Motor neuron (in vitro differentiated cells): ENCODE measurements at regions not wholly inside any gene's neighbourhood (a gene's known extent, or its start where the extent isn't known, plus 50 kb on each side); places are given as distances from the start of the nearest gene placed in this dataset.

Experiments used
- ATAC-seq, 8 experiments: fragments of 200-7000 bp; cut with Tn5 transposase; replicated peaks in 6 of 8; 2 replicates each; pipeline ENCODE4 v1.8.0; 2021; ENCODE audit warnings: mild to moderate bottlenecking in 8 of 8, moderate library complexity in 8 of 8
- H3K27ac ChIP-seq, 2 donors: fragments of 250-450 bp; sonication (Bioruptor Pico); 2 replicates each; pipeline ENCODE4 v1.9.0; 2021; ENCODE audit warnings: antibody characterized with exemption in 2 of 2, mild to moderate bottlenecking in 2 of 2, moderate library complexity in 1 of 2
- H3K4me1 ChIP-seq, 2 donors: fragments of 250-450 bp; sonication (Bioruptor Pico); replicated peaks in 1 of 2; 2 replicates each; pipeline ENCODE4 v1.6.1; 2021; ENCODE audit warnings: antibody characterized with exemption in 2 of 2, mild to moderate bottlenecking in 2 of 2, moderate library complexity in 1 of 2
- H3K4me3 ChIP-seq, 5 donors: fragments of 250-450 bp; sonication (Bioruptor Pico); 2 replicates each; pipeline ENCODE4 v1.9.0; 2021; ENCODE audit warnings: antibody characterized with exemption in 5 of 5, mild to moderate bottlenecking in 5 of 5, moderate library complexity in 4 of 5
- WGBS, 10 experiments: fragments of 450-650 bp; shearing (Covaris generic); methylation state at CpG; one replicate each; pipeline ENCODE4 v1.0.0; 2022; 5-methylcytosine and 5-hydroxymethylcytosine counted together
- in situ Hi-C, 9 experiments: fragments of 400-800 bp; cut with MboI; loops; one replicate each; pipeline ENCODE4 v1.15.0; 2021; ENCODE audit warnings: low sequenced_read_pairs in 9 of 9, low pct_unique_long_range_greater_than_20kb in 2 of 9; ENCODE audit not compliant: unreplicated experiment in 9 of 9

DNA sequence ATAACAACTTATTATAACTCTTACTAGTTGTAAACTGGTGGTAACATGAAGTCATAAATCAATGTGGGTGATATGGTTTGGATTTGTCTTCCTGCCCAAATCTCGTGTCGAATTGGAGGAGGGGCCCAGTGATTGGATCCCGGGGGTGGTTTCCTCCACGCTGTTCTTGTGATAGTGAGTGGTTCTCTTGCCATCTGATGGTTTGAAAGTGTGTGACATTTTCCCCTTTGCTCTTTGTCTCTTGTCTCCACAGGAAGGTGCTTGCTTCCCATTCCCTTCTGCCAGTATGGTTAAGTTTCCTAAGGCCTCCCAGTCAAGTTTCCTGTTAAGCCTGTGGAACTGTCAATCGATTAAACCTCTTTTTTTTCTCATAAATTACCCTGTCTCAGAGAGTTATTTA is 321.6 kb downstream of the DSEL start:
- Histone ChIP-seq H3K4me1 (no peaks in the 10 kb centered on the region), H3K27ac (no peak overlapping the region), H3K4me3 (no peak overlapping the region)
- ATAC-seq, result no peak
- 7 to 100% (median 78%) methylated on average over 1 to 5 of the region's 5 CpGs; no CpG with 5 or more reads in 1 of the 10 experiments for WGBS, 10 experiments
- in situ Hi-C loops, result loop anchor here in 1 of 9 experiments (25.0 kb wide), 1 partner anchor 108 kb away; no protein-coding TSS in a partner anchor

DNA sequence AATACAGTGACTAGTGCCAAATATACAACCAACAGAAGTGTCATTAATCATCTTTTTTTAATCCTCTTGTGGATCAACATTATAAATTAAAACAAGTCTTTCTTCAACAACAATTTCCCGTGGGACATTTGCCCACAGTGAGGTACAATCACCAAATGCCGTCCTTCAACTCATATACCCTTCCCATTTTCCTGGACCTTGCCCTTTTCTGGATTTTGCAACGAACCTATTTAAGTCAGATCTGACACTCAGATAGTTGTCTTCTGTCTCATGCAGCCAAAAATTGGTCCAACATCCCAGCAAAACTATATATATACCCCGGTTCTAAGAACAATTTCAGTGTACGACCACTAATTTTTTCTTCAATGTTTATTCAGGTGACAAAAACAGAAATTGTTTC is 324.0 kb downstream of the DSEL start:
- ATAC-seq, result no peak
- Histone ChIP-seq H3K27ac (no peak overlapping the region), H3K4me1 (no peaks in the 10 kb centered on the region), H3K4me3 (no peak overlapping the region)
- in situ Hi-C loops, result loop anchor here in 1 of 9 experiments (25.0 kb wide), 1 partner anchor 105 kb away; no protein-coding TSS in a partner anchor
- 0 to 100% (median 74%) methylated on average over 1 to 5 of the region's 5 CpGs for WGBS, 10 experiments

DNA sequence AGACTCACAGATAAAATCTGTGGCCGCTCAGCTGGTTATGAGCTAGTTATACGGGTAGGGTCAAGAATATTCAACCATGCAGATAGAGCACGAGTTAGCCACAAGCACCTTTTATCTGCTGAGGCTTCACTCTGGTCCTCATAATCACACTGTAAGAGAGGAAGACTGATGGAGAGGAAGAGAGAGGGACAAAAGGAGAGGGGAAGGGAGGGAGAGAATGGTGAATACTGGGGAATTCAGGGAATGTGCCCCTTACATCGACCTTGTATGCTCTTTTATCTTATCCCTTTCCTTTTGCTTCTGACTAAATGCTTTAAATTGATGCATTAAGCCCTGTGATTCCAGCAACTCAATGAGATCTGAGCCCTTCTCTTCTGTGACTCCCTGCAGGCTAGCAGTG is 333.1 kb downstream of the DSEL start:
- WGBS, 10 experiments, result 6 to 72% (median 51%) methylated on average over 2 to 4 of the region's 4 CpGs; no CpG with 5 or more reads in 4 of the 10 experiments
- Histone ChIP-seq H3K27ac (no peak overlapping the region), H3K4me3 (no peak overlapping the region), H3K4me1 (peaks cover 0 to 3% of the 10 kb centered on the region in 2 donors)
- ATAC-seq, result peak in 1 of 8 experiments; percentile 36
- in situ Hi-C loops, result loop anchor here in 2 of 9 experiments (10.0 to 25.0 kb wide), 2 partner anchors 79 to 96 kb away; no protein-coding TSS in a partner anchor

DNA sequence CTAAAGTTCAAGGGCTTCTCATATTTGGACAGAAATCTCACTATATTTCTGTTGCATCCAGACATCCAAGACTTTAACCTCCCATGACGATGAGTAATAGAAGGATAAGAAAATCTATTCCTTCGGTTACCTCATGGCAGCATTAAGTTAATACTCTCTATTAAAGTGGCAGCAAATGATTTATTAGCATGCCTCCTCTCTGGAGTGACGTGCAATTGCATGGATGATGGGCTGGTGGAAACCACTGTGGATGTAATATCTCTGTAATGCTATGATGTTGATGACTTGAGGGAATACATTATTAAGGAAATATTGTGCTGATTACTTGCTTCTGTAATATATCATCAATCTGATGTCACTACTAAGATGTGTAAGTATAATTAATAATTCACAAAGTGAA is 336.8 kb downstream of the DSEL start:
- Histone ChIP-seq H3K4me1 (peaks cover 0 to 3% of the 10 kb centered on the region in 2 donors), H3K4me3 (no peak overlapping the region), H3K27ac (no peak overlapping the region)
- in situ Hi-C loops, result loop anchor here in 2 of 9 experiments (10.0 to 25.0 kb wide), 2 partner anchors 75 to 92 kb away; no protein-coding TSS in a partner anchor
- WGBS, 10 experiments, result 0 to 94% (median 43%) methylated on average over 2 to 3 of the region's 3 CpGs; no CpG with 5 or more reads in 3 of the 10 experiments
- ATAC-seq, result peak in 5 of 8 experiments; percentile 33 to 96 (median 59)

DNA sequence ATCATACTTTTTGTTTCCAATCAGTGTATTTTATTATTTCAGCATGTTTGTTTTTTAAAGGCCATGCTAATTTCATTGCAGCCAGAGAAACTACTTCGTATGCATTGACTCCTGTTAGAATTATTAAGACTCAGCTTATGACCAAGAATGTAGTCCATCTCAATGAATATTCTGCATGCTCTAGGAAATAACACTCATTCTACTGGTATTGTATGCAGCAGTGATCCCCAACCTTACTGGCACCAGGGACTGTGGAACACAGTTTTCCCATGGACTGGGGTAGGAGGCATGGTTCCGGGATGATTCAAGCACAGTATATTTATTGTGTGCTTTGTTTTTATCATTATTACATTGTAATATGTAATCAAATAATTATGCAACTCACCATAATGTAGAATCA is 356.9 kb downstream of the DSEL start:
- in situ Hi-C loops, result no loop called here
- peak in 2 of 8 experiments; percentile 15 to 93 for ATAC-seq
- H3K27ac ChIP-seq, result no peak overlapping the region
- no peak overlapping the region for H3K4me3 ChIP-seq
- no peaks in the 10 kb centered on the region for H3K4me1 ChIP-seq
- 0 to 100% (median 87%) methylated on average over 1 to 2 of the region's 2 CpGs for WGBS, 10 experiments

DNA sequence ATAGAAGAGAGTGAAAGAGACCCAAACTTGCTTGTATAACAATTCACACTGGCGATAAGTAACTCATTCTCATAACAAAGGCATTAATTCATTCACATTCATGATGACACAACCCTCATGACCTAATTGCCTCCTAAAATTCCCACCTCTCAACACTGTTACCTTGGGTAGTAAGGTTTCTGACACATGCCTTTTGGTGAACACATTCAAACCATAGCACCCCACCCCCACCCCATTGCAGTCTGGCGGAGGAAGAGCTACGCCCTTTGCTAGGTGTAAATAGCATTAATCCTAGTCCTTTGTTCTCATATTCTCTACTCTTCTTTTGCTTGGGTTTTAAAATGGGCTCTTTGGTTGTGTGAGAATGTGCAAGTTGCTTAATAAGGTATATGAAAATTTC is 361.5 kb downstream of the DSEL start:
- Histone ChIP-seq H3K27ac (no peak overlapping the region), H3K4me3 (no peak overlapping the region), H3K4me1 (no peaks in the 10 kb centered on the region)
- WGBS, 10 experiments, result 71 to 94% (median 90%) methylated on average over 1 to 3 of the region's 3 CpGs; no CpG with 5 or more reads in 6 of the 10 experiments
- in situ Hi-C loops, result no loop called here
- no peak for ATAC-seq

DNA sequence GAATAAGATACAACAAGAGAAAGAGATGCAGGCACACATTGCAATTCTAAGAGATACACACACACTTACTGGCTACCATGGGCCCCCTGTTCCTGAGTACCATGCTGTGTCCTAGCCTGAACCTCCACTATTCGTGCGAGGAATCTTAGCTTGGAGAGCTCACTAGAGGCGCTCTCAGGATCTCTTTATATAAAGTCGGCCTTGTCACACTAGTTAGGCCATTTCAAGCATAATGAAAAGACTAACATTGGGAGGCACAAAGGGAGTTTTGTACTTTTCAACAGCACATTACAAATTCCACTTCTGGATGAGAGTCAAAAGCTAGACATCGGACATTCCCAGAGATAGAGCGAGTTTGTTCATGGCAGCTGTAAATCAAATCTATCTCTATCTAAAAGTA is 365.2 kb downstream of the DSEL start:
- WGBS, 10 experiments, result 46 to 96% (median 83%) methylated on average over 1 to 6 of the region's 6 CpGs; no CpG with 5 or more reads in 1 of the 10 experiments
- no peak overlapping the region for H3K27ac ChIP-seq

DNA sequence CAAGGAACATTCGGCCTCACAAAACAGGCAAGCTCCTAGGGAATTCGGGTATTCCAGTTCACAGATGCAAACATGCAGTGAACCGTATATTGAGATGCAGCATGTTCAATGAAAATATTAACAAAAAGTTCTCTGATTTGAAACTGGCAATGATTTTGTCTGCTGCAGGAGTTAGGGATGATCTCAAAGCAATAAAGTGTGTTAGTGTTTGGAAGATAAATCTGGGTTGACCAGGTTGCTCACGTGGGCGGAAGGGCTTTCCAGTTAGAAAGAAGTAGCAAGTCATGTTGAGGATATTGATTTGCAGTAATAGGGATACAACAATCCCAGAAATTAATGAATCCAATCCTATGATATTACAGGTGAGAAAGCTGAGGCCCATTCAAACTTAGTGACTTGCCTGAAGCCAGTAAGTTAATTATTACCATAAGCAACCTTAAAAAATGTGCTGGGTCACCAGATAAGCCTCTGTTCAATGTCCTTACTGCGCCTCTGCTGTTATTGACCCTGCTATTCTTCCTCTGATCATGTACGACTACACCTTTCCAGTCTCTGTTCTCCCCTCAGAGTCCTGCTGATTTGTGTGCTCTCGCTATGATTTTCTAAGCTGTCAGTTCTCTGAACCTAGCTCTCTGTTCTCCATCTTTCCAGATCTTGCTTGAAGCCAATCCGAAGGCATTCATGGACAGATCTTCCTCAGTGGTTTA is 370.8 kb downstream of the DSEL start:
- in situ Hi-C loops, result no loop called here
- no peak for ATAC-seq
- 50 to 98% (median 88%) methylated on average over 2 to 9 of the region's 9 CpGs for WGBS, 10 experiments
- Histone ChIP-seq H3K27ac (no peak overlapping the region), H3K4me1 (peaks cover 3 to 36% of the 10 kb centered on the region in 2 donors), H3K4me3 (no peak overlapping the region)

More for the DNA sequence above, 365.2 kb downstream of the DSEL start:
- in situ Hi-C loops, result no loop called here
- ATAC-seq, result peak in 5 of 8 experiments; percentile 49 to 91 (median 67)
- Histone ChIP-seq H3K4me3 (no peak overlapping the region), H3K4me1 (no peaks in the 10 kb centered on the region)

DNA sequence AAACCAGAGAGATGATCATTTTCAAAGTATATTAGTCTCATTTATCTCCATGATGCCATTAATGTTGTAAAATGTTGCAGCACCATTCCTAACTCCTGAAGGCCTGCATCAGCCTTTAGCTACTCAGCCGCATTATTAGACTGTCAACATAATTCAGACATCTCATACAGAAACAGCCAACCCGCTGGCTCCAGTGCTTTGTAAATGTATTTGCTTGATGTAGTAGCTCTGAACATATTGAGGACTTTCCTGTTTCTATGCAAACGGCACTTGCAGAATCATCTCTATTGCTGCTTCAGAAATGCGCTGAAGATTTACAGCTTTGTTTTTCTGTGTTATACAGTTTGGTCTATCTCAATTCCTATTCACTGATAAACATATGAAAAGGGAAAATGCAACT is 372.2 kb downstream of the DSEL start:
- Histone ChIP-seq H3K4me3 (no peak overlapping the region), H3K4me1 (peaks cover 3 to 36% of the 10 kb centered on the region in 2 donors), H3K27ac (no peak overlapping the region)
- in situ Hi-C loops, result no loop called here
- peak in 5 of 8 experiments; percentile 97 to 100 (median 99) for ATAC-seq
- WGBS, 10 experiments, result 24 to 81% (median 56%) methylated on average over 1 to 4 of the region's 4 CpGs

DNA sequence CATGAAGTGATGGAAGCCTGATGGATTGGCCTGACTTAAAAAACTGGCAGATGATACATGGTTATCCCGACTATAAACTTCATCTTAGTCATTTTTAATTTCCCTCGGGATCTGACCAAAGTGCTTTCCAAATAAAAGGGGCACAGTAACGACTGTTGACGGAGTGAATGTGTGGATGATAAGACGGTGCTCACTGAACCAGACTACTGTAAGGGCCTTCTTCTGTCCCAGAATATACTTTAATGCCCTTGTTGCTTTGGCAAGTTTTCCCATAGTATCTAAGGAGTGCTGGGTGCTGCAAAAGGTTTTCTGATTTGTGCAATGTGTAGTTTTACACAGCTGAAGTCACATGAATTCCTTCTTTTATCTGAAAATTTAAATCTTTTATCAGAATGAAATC is 373.5 kb downstream of the DSEL start:
- peak in 2 of 8 experiments; percentile 20 to 21 for ATAC-seq
- 27 to 86% (median 63%) methylated on average over 2 to 5 of the region's 5 CpGs; no CpG with 5 or more reads in 1 of the 10 experiments for WGBS, 10 experiments
- in situ Hi-C loops, result no loop called here
- H3K4me3 ChIP-seq, result no peak overlapping the region
- no peak overlapping the region for H3K27ac ChIP-seq
- peaks cover 3 to 36% of the 10 kb centered on the region in 2 donors for H3K4me1 ChIP-seq

DNA sequence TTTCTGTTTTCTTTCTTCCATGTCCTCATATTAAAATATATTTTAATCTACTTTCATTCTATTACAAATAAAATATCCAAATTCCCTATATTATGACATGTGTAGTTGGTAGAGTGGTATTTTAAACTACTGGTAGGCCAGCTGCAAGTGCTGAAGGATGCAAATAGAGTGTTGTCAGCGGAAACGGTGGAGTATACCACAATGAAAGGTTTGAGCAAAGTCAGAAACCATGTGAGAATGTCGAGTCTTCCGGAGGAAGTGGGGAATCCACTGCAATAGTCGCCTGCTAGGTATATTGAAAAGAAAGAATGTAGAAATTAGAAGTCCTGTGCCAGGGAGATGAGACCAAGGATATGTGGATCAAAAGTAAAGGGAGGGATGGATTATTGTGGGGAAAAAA is 373.9 kb downstream of the DSEL start:
- no peak for ATAC-seq
- in situ Hi-C loops, result no loop called here
- H3K4me3 ChIP-seq, result no peak overlapping the region
- peaks cover 3 to 36% of the 10 kb centered on the region in 2 donors for H3K4me1 ChIP-seq
- no peak overlapping the region for H3K27ac ChIP-seq
- WGBS, 10 experiments, result 61 to 90% (median 79%) methylated on average over 2 to 5 of the region's 5 CpGs

DNA sequence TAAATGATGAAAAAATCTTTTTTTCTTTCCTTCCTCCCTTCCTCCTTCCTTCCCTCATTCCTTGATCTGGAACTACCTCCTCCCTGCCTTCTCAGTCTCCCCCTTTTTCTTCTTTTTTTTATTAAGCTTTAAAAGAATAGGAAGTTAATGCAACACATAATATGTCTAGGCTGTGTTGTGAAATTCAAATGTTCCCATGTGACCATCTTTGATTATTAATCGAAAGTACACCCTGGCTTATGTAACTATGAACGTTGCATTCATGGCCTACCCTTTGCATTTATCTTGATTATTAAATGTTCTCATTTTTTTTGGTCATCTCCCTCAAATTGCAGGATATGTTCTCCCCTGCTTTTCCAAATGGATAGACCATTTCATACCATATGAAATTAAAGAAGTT is 376.0 kb downstream of the DSEL start:
- Histone ChIP-seq H3K4me1 (peaks cover 7 to 37% of the 10 kb centered on the region in 2 donors), H3K27ac (no peak overlapping the region), H3K4me3 (no peak overlapping the region)
- 4 to 100% (median 90%) methylated on average over 1 to 2 of the region's 2 CpGs for WGBS, 10 experiments
- in situ Hi-C loops, result no loop called here
- no peak for ATAC-seq

DNA sequence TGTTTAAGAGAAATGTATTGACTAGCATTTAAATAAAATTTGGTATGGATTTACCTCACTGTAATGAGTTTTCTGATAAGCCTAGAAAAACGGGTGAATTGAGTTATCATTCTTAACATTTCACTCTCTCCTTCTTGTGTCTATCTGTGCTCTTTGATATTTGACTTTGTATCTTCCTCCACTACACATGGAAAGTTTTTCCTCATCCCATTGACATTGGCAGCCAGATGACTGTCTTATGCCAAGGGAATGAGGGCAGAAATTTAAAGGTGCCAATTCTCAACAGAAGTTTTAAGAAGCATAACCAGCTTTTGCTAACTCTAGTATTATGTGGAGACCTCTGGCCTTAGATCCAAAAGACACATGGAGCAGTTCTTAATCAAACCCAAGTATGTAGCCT is 376.6 kb downstream of the DSEL start:
- H3K4me1 ChIP-seq, result peaks cover 6 to 31% of the 10 kb centered on the region in 2 donors
- no peak overlapping the region for H3K27ac ChIP-seq
- no peak overlapping the region for H3K4me3 ChIP-seq
- in situ Hi-C loops, result no loop called here
- WGBS, 10 experiments, result 0 to 100% (median 57%) methylated on average over 1 of the region's 1 CpG; no CpG with 5 or more reads in 4 of the 10 experiments
- ATAC-seq, result no peak
